SU-DHL-6 (cell line): ENCODE measurements at regions not wholly inside any gene's neighbourhood (a gene's known extent, or its start where the extent isn't known, plus 50 kb on each side); places are given as distances from the start of the nearest gene placed in this dataset.

ENCODE experiments used
- H2AFZ ChIP-seq: fragments of 200-600 bp; sonication (generic); 2 replicates; pipeline ENCODE4 v1.6.1; 2014; ENCODE audit warnings: low read depth, mild to moderate bottlenecking, moderate library complexity, mixed read lengths, antibody characterized with exemption, low read length; ENCODE audit not compliant: severe bottlenecking
- H3F3A ChIP-seq: fragments of 200-600 bp; shearing (Covaris generic); 2 replicates; pipeline ENCODE4 v1.6.0; 2016; ENCODE audit warnings: antibody characterized with exemption, mild to moderate bottlenecking; ENCODE audit not compliant: insufficient read depth
- H3K27ac ChIP-seq: fragments of 200-600 bp; sonication (generic); 2 replicates; pipeline ENCODE4 v1.5.1; 2016; ENCODE audit warnings: low read depth, mild to moderate bottlenecking, low read length, moderate library complexity, mixed read lengths
- H3K27me3 ChIP-seq: fragments of 200-600 bp; sonication (generic), shearing (Covaris generic); 2 replicates; pipeline ENCODE4 v1.6.0; 2014; ENCODE audit warnings: mild to moderate bottlenecking, low read length
- H3K36me3 ChIP-seq: fragments of 200-600 bp; sonication (generic); 2 replicates; pipeline ENCODE4 v1.6.1; 2014; ENCODE audit warnings: mild to moderate bottlenecking, low read length, mixed read lengths
- H3K4me2 ChIP-seq: fragments of 300-600, 200-600 bp; shearing (Covaris generic), sonication (generic); 2 replicates; pipeline ENCODE4 v1.6.0; 2014; ENCODE audit warnings: low read length, low read depth, mild to moderate bottlenecking; ENCODE audit not compliant: poor library complexity, severe bottlenecking
- H3K4me3 ChIP-seq: fragments of 200-600 bp; sonication (generic); 2 replicates; pipeline ENCODE4 v1.5.1; 2014; ENCODE audit warnings: antibody characterized with exemption, low read length, mild to moderate bottlenecking, mixed read lengths; ENCODE audit not compliant: insufficient read depth, poor library complexity, severe bottlenecking
- H3K79me2 ChIP-seq: fragments of 200-600 bp; sonication (generic); 2 replicates; pipeline ENCODE4 v1.6.1; 2014; ENCODE audit warnings: mild to moderate bottlenecking, low read length, moderate library complexity; ENCODE audit not compliant: insufficient read depth
- H3K9ac ChIP-seq: fragments of 200-600 bp; sonication (generic); 2 replicates; pipeline ENCODE4 v1.7.0; 2014; ENCODE audit warnings: mild to moderate bottlenecking, low read length
- H3K9me2 ChIP-seq: fragments of 200-600 bp; sonication (generic); replicated peaks from 2 replicates; pipeline ENCODE4 v1.6.1; 2014; ENCODE audit warnings: low read length; ENCODE audit not compliant: insufficient read depth
- H3K9me3 ChIP-seq: fragments of 200-600 bp; sonication (generic); 2 replicates; pipeline ENCODE4 v1.6.1; 2014; ENCODE audit warnings: low read length, mixed read lengths; ENCODE audit not compliant: insufficient read depth
- H4K20me1 ChIP-seq: fragments of 200-600 bp; sonication (generic); 2 replicates; pipeline ENCODE4 v1.6.1; 2014; ENCODE audit warnings: low read depth, mild to moderate bottlenecking, antibody characterized with exemption, low read length, moderate library complexity, mixed read lengths
- EZH2phosphoT487 ChIP-seq: fragments of 200-600 bp; sonication (generic), shearing (Covaris generic); conservative IDR thresholded peaks from 2 replicates; pipeline ENCODE4 v1.6.1; 2018; ENCODE audit warnings: mild to moderate bottlenecking, antibody characterized with exemption, low read length, moderate library complexity, mixed read lengths
- TF ChIP-seq, protein P1 (sequence below): fragments of 200-600 bp; sonication (generic); IDR thresholded peaks from one replicate; pipeline ENCODE4 v1.5.1; 2017; ENCODE audit warnings: antibody characterized with exemption, mild to moderate bottlenecking, low read length, moderate library complexity; ENCODE audit not compliant: insufficient read depth, poor library complexity, severe bottlenecking

- Histone ChIP-seq H2AFZ (no peak overlapping the region), H3K27ac (no peak overlapping the region), H3K9ac (no peak overlapping the region)
Measured at GRCh38 chr3:191761906-191762305, 300.9 kb downstream of the PYDC2 start.

GRCh38 chr3:191762323-191762960 is 301.5 kb downstream of the PYDC2 start:
- H3K9ac ChIP-seq = no peak overlapping the region
- H3K79me2 ChIP-seq = no peaks in the 10 kb centered on the region
- no peak overlapping the region for H3K4me3 ChIP-seq
- H3F3A ChIP-seq = no peaks in the 10 kb centered on the region
- no peaks in the 10 kb centered on the region for H3K9me3 ChIP-seq
- no peaks in the 10 kb centered on the region for H4K20me1 ChIP-seq
- no peak overlapping the region for H2AFZ ChIP-seq
- no peaks in the 10 kb centered on the region for H3K27me3 ChIP-seq
- no peaks in the 10 kb centered on the region for H3K9me2 ChIP-seq
- H3K36me3 ChIP-seq = no peaks in the 10 kb centered on the region
- no peak overlapping the region for H3K4me2 ChIP-seq
- no peak overlapping the region for H3K27ac ChIP-seq
- no peak for TF ChIP-seq EZH2phosphoT487
- TF ChIP-seq, protein P1, sequence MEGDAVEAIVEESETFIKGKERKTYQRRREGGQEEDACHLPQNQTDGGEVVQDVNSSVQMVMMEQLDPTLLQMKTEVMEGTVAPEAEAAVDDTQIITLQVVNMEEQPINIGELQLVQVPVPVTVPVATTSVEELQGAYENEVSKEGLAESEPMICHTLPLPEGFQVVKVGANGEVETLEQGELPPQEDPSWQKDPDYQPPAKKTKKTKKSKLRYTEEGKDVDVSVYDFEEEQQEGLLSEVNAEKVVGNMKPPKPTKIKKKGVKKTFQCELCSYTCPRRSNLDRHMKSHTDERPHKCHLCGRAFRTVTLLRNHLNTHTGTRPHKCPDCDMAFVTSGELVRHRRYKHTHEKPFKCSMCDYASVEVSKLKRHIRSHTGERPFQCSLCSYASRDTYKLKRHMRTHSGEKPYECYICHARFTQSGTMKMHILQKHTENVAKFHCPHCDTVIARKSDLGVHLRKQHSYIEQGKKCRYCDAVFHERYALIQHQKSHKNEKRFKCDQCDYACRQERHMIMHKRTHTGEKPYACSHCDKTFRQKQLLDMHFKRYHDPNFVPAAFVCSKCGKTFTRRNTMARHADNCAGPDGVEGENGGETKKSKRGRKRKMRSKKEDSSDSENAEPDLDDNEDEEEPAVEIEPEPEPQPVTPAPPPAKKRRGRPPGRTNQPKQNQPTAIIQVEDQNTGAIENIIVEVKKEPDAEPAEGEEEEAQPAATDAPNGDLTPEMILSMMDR = no peak

More at GRCh38 chr3:191761906-191762305, 300.9 kb downstream of the PYDC2 start:
- H3K36me3 ChIP-seq = no peaks in the 10 kb centered on the region
- H4K20me1 ChIP-seq = no peaks in the 10 kb centered on the region
- no peak overlapping the region for H3K4me2 ChIP-seq
- TF ChIP-seq EZH2phosphoT487 = no peak
- TF ChIP-seq, protein P1 = no peak
- no peaks in the 10 kb centered on the region for H3F3A ChIP-seq
- no peaks in the 10 kb centered on the region for H3K9me2 ChIP-seq
- H3K4me3 ChIP-seq = no peak overlapping the region
- H3K79me2 ChIP-seq = no peaks in the 10 kb centered on the region
- H3K9me3 ChIP-seq = no peaks in the 10 kb centered on the region
- no peaks in the 10 kb centered on the region for H3K27me3 ChIP-seq

GRCh38 chr3:191768421-191768820 is 307.5 kb downstream of the PYDC2 start:
- Histone ChIP-seq H4K20me1 (no peaks in the 10 kb centered on the region), H3K4me2 (no peak overlapping the region), H3K36me3 (no peaks in the 10 kb centered on the region), H3K4me3 (no peak overlapping the region), H3F3A (no peaks in the 10 kb centered on the region), H3K27me3 (no peaks in the 10 kb centered on the region), H3K9ac (no peak overlapping the region), H3K79me2 (no peaks in the 10 kb centered on the region), H2AFZ (no peak overlapping the region), H3K9me3 (no peaks in the 10 kb centered on the region), H3K27ac (no peak overlapping the region), H3K9me2 (no peaks in the 10 kb centered on the region)
- TF ChIP-seq, protein P1 = no peak
- no peak for TF ChIP-seq EZH2phosphoT487
